Breast epithelium (tissue), 3 donors: ENCODE measurements at regions not wholly inside any gene's neighbourhood (a gene's known extent, or its start where the extent isn't known, plus 50 kb on each side); places are given as distances from the start of the nearest gene placed in this dataset.

Experiments used
- POLR2A ChIP-seq: fragments of 450-650 bp; IDR thresholded peaks from one replicate; pipeline ENCODE4 v1.6.1; 2016; ENCODE audit warnings: antibody characterized with exemption, mild to moderate bottlenecking, moderate library complexity
- POLR2AphosphoS5 ChIP-seq, 3 donors: sonication (generic); formaldehyde crosslinking; IDR thresholded peaks; one replicate each; pipeline ENCODE4 v1.6.1; 2017; ENCODE audit warnings: antibody characterized with exemption in 3 of 3
- TF ChIP-seq, protein P1 (sequence below), 3 donors: fragments of 450-650 bp; IDR thresholded peaks; one replicate each; pipeline ENCODE4 v1.5.1; 2016 to 2017; ENCODE audit warnings: antibody characterized with exemption in 3 of 3, mild to moderate bottlenecking in 3 of 3, moderate library complexity in 3 of 3

DNA sequence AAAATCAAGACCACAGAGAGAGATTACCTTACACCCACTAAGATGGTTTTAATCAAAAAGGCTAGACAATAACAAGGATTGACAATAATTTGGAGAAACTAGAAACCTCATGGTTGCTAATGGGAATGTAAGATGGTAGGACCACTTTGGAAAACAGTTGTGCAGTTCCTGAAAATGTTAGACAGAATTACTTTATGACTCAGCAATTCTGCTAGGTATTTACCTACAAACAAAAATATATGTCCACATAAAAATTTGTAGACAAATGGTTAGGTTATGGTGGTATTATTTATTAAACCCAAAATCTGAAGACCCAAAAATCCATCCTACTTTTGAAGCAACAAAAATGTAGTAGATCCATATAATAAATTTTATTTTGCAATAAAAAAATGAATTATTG, 1027.0 kb upstream of the ADGRL3 start:
- TF ChIP-seq POLR2A (no peak), POLR2AphosphoS5 (IDR thresholded peaks at IDR 0.05) (no peak)
- TF ChIP-seq, protein P1, sequence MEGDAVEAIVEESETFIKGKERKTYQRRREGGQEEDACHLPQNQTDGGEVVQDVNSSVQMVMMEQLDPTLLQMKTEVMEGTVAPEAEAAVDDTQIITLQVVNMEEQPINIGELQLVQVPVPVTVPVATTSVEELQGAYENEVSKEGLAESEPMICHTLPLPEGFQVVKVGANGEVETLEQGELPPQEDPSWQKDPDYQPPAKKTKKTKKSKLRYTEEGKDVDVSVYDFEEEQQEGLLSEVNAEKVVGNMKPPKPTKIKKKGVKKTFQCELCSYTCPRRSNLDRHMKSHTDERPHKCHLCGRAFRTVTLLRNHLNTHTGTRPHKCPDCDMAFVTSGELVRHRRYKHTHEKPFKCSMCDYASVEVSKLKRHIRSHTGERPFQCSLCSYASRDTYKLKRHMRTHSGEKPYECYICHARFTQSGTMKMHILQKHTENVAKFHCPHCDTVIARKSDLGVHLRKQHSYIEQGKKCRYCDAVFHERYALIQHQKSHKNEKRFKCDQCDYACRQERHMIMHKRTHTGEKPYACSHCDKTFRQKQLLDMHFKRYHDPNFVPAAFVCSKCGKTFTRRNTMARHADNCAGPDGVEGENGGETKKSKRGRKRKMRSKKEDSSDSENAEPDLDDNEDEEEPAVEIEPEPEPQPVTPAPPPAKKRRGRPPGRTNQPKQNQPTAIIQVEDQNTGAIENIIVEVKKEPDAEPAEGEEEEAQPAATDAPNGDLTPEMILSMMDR (IDR thresholded peaks at IDR 0.05), result no peak
